HG03135 (cell line): ENCODE measurements at regions not wholly inside any gene's neighbourhood (a gene's known extent, or its start where the extent isn't known, plus 50 kb on each side); places are given as distances from the start of the nearest gene placed in this dataset.

ENCODE experiments used
- ATAC-seq: cut with Tn5 transposase; IDR thresholded peaks from one replicate; pipeline ENCODE4 v1.9.1; 2021; ENCODE audit warnings: mild to moderate bottlenecking, moderate library complexity; ENCODE audit not compliant: unreplicated experiment

DNA sequence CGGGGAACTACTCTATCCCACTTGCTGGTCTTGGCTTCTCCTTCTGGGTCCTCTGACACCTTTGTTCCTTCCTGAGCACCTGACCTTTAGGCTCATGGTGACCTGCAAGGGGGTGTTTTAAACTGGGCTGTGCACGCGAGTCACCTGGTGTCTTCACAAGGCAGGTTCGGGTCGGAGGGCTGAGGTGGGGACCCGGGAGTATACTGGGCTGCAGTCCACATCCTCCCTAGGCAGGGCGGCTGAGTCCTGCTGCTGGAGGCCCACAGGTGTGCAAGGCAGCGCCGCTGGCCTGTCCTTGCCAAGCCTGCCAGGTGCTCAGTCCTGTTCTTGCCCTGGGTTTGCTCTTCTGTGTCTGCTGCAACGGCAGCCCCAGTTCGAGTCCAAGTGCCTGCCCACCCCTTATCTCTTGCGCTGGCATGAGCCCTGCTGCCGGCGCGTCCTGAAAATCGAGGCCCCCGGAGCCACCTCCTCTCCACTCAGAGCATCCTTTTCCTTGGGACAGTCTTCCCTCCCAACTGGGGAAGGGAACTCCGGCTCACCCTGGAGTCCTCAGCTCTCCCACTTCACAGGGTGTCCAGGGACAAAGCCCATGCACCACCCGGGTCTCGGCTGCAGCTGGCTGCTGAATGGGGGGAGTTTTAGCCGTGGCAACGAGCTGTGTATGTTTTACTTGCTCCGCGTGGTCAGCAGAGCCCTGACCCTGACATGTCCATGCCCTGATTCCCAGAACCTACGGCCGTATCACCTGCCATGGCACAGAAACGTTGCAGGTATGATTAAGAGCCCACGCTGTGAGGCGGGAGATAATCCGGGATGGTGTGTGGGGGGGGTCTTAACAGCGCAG is 193.5 kb downstream of the TEX29 start:
- ATAC-seq: no peak

GRCh38 chr13:111514610-111515306 is 194.3 kb downstream of the TEX29 start:
- ATAC-seq: no peak

GRCh38 chr13:111515307-111515617 is 194.8 kb downstream of the TEX29 start:
- ATAC-seq: no peak

- ATAC-seq: no peak
Measured at GRCh38 chr13:111515635-111516034, 195.2 kb downstream of the TEX29 start.

- no peak for ATAC-seq
Measured at GRCh38 chr13:111516712-111517640, 196.5 kb downstream of the TEX29 start.

DNA sequence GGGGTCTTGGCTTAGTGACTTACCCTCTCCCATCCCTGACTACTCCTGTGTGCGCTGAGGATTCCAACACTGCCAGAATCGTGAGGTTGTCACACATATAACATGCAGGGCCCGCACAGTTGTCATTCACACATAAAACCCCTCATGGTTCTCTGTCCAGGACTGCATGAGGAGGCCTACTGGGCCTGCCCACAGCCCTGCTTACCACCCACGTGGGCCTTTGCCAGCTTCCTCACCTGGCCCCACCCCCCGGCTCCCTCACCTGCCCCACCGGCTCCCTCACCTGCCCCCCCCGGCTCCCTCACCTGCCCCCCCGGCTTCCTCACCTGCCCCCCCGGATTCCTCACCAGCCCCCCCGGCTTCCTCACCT is 197.2 kb downstream of the TEX29 start:
- no peak for ATAC-seq

GRCh38 chr13:111518161-111518792 is 197.8 kb downstream of the TEX29 start:
- ATAC-seq: no peak

DNA sequence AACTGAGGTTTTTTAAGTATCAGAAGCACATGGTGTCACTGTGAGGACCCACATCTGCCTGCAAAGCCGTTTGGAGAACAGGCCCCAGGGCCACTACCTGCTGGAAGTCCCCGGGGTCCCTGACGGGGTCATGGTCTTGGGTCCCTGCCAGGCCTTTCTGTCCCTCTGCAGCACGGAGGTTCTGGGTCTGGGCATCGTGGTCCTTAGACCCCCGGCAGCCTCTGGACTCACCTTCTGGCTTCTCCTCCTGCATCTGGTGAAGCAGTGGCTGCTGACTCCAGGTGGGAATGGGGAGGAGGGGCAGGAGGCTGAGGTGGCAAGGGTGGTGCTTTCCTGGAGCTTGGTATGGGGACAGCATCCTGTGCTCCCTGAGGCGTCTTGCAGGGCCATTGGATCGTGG is 198.6 kb downstream of the TEX29 start:
- no peak for ATAC-seq

GRCh38 chr13:111519490-111520170 is 199.2 kb downstream of the TEX29 start:
- ATAC-seq: no peak

DNA sequence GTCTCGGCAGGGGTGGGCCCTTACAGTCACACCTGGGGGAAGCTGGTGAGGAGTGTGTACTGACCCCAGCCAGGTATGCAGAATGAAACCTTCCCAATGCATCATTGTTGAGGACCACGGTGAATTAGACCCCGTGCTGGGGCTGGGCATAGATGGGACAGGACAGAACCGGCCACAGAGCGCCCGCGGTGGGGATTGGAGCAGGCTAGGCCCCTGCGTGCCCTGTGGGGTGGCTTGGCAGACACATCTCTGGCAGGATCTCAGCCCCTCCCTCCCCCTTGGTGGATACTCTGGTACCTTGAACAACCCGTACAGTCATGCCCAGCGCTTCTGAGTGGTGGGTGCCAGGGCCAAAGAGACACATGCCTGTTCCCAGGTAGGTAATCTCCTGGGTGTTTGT is 200.6 kb downstream of the TEX29 start:
- ATAC-seq: no peak

- no peak for ATAC-seq
Measured at GRCh38 chr13:111521691-111522229, 201.3 kb downstream of the TEX29 start.

- ATAC-seq: no peak
Measured at GRCh38 chr13:111525320-111526118, 205.1 kb downstream of the TEX29 start.

DNA sequence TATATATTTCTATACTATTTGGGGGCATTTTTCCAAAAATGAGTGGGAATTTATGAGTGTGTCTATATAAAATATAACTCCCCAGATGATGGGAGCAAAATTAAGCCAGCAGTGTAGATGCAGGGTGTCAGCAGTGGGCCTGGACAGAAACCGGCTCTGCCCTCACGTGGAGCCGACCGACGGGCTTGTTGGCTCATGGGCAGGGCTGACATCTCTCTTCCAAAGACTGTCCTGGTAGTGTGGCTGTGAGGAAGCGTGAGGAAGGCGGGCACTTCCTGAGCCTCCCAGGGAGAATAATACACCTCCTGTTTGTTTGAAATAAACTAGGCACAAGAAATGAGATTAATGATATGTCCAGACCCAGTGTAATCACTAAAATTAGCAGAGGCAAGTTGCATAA is 206.5 kb downstream of the TEX29 start:
- no peak for ATAC-seq

DNA sequence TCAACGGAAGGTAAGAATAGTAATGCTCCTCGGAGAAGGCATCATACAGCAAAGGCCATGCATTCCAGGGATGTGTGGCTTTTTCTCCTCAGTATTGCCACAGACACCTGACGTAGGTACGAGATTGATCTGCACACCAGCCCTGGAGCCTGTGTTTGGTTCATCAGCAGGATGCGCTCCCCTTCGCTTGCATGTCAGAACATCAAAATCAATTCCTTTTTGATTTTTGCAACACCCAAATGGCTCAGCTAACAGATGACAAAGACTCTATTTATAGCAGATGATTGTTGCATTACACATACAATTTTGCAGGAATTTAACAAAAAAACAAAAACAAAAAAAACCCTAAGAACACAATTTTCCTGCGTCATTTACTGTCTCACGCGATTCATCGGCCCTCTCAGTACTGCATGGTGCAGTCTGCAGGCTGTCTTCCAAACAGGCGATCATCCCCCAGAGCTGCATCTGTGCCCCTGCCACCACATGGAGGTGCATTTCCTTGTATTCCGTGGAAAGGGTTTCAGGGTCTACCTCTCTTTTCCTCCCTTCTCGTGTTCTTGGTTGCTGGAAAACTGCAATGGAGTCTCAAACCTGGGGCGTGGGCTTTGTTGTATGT is 207.3 kb downstream of the TEX29 start:
- ATAC-seq: no peak

DNA sequence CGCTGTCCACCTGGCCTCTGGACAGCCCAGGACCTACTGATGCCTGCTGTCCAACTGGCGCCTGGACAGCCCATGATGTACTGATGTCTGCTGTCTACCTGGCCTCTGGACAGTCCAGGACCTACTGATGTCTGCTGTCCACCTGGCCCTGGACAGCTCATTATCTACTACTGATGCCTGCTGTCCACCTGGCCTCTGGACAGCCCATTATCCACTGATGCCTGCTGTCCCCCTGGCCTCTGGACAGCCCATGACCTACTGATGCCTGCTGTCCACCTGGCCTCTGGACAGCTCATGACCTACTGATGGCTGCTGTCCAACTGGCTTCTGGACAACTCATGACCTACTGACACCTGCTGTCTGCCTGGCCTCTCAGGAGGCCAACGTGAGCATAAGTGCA is 208.1 kb downstream of the TEX29 start:
- ATAC-seq: no peak

DNA sequence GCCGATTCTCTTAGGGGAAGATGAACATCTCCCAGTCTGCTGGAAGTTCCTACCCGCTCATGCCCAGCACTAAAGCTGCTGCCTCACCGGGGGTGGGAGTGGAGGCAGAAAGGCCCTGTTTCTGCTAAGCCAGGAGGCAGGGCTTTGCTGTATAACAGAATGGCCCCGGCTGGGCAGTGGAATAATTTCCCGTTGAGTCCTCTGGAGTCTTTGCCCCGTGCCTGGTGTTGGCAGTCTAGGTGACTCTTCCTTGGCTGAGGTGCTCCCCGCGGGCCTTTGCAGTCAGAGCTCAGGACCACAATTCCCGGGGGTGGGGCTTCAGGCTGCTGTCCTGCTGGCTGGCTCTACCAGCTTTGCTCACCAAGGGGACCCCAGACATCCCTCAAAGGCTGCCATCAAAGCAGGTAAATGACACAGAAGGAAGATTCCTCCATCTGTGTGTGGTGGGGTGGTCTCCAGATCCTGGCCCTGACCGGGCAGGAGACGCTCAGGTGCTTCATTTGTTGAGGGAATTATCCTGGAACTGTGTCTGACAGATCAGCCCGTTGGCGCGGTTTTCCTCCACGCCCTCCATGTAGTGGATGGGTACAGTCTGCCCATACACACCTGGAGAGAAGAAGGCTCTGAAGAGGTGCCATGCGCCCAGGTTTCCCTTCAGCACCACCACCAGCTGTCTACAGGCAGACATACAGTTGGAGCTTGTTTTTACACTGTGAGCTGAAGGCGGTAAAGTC is 209.9 kb downstream of the TEX29 start:
- ATAC-seq: no peak

DNA sequence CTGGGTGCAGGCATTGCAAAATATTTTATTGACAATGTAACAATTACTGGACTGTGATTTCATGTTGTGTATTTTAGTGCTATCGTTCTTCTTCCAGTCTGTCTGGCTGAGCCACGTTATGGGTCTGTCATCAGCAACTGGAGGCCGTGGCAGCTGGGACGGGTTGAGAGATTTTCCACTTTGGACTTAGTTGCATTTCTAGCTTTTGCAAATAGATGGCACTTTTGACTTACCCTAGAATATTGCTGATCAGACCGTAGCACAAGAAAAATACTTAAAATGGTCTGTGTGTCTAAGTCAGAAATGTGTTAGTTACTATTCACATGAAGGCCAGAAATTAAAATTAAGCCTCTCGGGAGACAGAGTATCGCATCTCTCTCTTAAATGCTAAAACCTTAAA is 211.1 kb downstream of the TEX29 start:
- ATAC-seq: no peak

- ATAC-seq: no peak
Measured at GRCh38 chr13:111532111-111532510, 211.7 kb downstream of the TEX29 start.
